Activated CD4-positive, alpha-beta T cell treated with anti-CD3 and anti-CD28 coated beads, Interleukin-2, Interleukin-6, amounts not matched to agents 100 ng/mL and 50 ng/mL, durations not matched to agents 16 hours and 8 hours (primary cell): ENCODE measurements at regions not wholly inside any gene's neighbourhood (a gene's known extent, or its start where the extent isn't known, plus 50 kb on each side); places are given as distances from the start of the nearest gene placed in this dataset.
A peak's percentile ranks its signal among the peaks of the same experiment; 100 is the strongest.
"Not testable (repeated sequence)": the region's sequence is repeated elsewhere in the genome, so short reads cannot be mapped to it uniquely, and the experiment has no call there.

Experiments
- DNase-seq: peaks from one replicate; pipeline ENCODE4 v3.0.0-alpha.2; 2020

- DNase-seq, result not testable (repeated sequence)
Observed at GRCh38 chr17:6373599-6373998, 61.3 kb downstream of the AIPL1 start.

DNA sequence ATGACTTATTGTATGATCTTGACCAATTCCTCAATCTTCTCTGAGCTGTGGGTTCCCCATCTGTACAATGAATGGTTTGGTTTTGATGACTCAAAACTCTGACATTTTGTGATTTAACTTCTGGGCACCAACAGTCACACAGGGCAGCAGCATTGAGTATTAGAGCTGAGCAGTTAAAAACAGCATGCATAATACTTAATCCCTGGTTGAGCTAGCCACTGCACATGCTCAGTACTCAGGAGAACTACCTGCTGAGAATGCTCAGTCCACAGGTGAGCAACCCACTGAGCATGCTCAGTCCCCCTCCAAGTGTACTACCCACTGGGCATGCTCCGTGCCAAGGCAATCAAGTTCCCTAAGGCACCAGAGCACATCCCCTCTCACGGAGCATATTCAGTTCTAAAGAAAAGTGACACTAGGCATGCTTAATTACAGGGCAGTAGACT lies 68.7 kb downstream of the AIPL1 start:
- no peak for DNase-seq

- no peak for DNase-seq
Observed at GRCh38 chr17:6365200-6365943, 69.5 kb downstream of the AIPL1 start.

DNA sequence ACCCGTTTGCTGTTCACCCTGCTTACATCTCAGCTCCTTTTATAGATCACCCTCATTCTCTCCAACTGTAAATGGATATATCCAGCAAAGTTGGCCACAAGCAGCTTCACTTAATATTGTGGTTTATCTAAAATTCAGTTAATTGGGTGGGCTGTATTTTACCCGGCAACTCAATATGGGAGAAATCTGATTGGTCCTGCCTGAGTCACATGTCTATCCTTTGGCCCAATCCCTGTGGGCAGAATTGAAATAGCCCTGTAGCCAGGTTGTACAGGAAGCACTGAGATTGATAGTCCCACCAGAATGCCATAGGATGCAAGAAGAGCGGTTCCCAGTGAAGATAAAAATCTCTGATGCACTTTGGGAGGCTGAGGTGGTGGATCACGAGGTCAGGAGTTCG lies 73.2 kb downstream of the AIPL1 start:
- peak; percentile 6 for DNase-seq

DNA sequence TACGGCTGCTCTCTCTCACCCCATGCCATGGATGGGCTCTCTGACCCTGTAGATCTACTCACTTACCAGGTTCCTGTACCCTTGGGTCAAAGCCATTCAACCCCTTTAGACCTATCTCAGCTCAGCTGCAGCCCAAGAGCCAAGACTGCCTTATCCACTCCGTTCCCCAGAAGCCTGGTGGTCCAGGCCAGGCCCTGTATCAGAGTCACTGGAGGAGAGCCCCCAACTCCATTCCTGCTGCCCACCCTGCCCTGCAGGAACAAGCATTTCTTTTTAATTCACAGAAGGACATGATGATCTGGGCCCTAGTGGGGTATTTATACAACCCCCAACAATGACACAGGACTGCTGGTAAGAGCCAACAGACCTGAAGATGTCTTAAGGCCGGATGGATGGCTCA lies 76.8 kb downstream of the AIPL1 start:
- no peak for DNase-seq

- DNase-seq, result no peak
Observed at GRCh38 chr17:6356562-6356961, 78.4 kb downstream of the AIPL1 start.

GRCh38 chr17:6355196-6355595 lies 79.7 kb downstream of the AIPL1 start:
- no peak for DNase-seq

DNA sequence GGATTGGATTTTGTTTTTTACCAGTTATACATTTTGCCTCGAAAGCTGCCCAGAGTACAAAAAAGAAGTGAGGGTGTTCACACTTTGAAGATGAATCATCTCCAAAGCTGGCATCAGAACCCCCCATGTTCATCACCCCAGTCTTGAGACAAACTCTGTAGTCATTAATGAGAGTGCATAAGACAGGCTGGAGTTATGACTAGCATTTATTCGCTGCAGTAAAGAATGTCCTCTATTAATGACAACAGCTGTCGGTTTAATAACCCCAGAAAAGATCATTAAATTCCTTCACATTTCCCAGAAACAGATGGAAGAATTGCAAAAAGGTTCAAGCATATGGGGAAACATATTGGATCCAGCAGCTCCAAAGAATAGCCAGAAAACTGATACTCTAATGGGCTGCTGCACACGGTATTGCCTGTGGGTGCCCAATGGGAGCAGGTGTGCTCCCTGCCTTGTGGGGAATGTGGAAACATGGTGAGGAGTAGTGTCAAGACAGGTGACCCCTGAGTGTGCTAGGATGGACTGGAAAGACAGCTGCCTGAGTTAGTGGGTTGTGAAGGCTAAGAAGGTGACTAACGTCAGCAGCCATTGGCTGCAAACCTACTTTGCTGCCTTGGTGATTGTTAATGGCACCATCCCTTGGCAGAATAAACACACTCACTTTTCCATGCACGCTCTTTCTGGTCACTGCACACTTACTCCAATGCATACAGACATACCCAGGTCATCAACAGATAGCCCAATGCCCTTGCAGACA lies 81.9 kb downstream of the AIPL1 start:
- DNase-seq, result no peak

DNA sequence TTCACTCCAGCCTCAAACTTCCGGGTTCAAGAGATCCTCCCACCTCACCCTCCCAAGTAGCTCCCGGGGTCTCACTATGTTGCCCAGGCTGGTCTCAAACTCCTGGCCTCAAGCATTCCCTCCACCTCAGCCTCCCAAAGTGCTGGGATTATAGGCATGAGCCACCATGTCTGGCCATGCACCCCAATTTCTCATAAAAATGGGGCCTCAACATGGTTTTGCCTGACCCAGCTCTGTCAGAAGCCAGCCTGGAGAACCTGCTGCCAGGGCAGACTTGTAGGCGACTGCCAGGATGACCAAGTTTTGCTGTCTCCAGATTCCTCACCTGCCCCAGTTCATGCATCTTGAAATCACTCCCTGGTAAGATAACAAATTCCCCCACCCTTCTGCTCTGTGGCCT lies 82.9 kb downstream of the AIPL1 start:
- DNase-seq, result no peak

DNA sequence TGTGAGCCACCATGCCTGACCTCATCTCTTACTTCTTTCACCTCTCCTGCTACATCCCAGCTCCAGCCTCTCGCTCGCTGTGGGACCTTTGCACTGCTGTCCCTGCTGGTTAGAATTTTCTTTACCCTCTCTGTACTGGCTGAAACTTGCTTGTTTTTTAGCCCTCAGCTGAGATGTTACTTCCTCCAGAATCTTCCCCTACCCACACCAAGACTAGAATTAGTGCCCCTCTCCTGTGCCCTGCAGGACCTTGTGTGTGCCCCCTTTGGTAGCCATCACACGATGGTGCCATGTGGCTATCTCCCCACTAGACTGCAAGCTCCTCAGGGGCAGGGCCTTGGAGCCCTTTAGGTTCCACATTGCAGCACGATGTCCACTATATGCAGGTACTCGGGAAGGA lies 84.1 kb downstream of the AIPL1 start:
- DNase-seq, result no peak

DNA sequence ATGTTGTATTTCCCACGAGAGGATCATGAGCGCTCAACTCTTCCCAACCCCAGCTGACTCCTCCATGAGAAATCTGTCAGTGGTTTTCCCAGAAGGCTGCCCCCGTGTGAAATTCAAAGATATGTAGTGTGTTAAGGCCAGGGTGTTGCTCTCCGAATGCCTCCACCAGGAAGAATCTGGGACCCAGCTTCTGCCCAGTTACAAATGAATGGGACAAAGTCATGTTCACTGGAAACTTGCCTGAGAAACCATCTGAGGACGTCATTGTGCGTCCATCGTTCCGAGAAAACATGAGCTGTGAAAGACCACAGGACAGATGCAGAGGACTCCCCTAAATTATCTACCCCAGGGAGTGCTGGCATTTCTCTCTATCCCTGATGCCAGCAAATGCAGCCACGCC lies 86.0 kb downstream of the AIPL1 start:
- DNase-seq, result no peak

GRCh38 chr17:6347776-6348175 lies 87.1 kb downstream of the AIPL1 start:
- DNase-seq, result no peak

DNA sequence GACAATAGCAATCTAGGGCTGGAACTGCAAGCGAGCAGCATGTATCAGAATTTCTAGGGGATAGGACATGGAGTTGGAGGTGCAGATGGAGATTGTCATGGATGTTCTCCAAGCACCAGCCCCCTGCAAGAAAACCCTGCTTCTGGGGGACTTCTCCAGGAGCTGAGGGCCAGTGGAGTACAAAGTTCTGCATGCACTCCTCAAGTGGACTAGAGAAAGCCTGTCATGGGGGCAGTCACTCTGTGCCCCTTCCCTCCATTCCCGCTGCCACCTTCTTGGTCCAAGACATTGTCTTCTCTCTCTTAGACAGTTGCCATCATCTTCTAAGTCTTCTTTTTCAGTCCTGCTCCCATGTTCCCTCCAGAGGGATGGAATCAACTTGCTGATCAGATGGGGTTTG lies 87.9 kb downstream of the AIPL1 start:
- no peak for DNase-seq

GRCh38 chr17:6346156-6346786 lies 88.7 kb downstream of the AIPL1 start:
- DNase-seq, result no peak

GRCh38 chr17:6343736-6344135 lies 91.2 kb downstream of the AIPL1 start:
- DNase-seq, result no peak

GRCh38 chr17:6343191-6343590 lies 91.7 kb downstream of the AIPL1 start:
- DNase-seq, result no peak

DNA sequence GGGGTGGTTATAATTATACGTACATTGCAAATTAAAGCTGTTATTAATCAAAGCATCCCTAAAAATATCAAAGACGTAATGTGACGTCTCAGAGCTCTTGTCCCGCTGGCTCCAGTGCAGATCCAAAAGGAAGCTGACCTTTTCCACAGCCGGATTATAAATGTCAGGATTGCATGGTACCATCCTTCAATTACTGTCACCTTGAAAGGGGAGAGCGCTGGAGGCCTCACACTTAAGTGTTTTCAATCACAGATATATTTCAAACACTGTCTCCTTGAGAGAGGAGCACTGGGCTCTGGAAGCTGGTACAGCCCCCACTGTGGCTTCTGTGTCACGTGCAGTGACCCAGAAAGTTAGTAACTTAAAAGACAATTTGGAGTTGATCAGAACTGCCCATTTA lies 94.2 kb downstream of the AIPL1 start:
- DNase-seq, result no peak

DNA sequence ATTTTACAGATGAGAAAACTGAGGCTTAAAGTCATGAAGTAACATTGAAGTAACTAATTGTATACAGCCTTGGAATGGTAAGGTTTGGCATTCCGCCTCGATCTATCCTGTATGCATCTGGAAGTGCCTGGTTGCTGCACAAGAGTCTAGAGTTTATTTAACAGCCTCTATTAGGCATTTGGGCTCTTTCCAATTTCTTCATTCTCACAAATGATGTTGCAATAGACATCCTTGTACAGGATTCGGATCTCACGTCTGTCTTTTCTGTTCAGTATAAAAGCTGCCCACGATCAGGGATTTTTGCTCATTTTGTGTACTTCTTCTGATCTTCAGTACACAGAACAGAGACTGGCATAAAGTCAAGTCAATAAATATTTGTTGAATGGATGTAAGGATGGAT lies 100.5 kb downstream of the AIPL1 start:
- DNase-seq, result no peak

- no peak for DNase-seq
Observed at GRCh38 chr17:6330936-6331335, 104.0 kb downstream of the AIPL1 start.

- DNase-seq, result peak; percentile 1
Observed at GRCh38 chr17:6328279-6328678, 106.6 kb downstream of the AIPL1 start.

DNA sequence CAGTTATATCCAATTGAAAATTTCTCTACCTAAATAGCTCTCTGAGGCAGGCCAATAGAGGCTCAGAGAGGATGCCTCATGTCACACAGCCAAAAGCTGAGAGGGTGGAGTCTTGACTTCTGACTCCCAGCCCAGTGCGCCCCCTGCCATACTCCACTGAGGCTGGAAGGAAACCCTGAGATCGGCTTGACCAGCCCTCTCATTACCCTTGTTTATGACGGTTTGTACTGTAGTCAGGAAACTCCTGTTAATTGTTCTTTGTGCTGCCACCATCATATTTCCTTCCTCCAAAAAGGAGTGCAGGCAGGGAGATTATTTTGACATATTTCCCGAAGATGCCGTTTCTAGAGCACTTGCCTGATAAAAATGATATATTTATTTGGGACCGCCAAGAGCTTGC lies 107.9 kb downstream of the AIPL1 start:
- no peak for DNase-seq

DNA sequence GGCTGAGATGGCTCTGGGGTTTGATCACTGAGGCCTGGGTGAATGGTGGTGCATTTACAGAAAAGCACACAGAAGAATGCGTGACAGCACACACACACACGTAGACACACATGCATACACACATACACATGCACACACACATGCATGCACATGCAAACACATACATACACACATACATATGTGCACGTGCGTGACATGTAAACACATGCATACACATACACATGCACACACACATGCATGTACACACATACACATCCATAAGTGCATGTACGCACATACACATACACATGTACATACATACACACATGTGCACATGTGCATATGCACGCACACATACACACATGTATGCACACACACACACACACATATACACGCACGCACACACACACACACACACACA lies 108.4 kb downstream of the AIPL1 start:
- no peak for DNase-seq

GRCh38 chr17:6325741-6326140 lies 109.2 kb downstream of the AIPL1 start:
- no peak for DNase-seq

- DNase-seq, result no peak
Observed at GRCh38 chr17:6325051-6325450, 109.9 kb downstream of the AIPL1 start.
